ENCODE measurements at regions not wholly inside any gene's neighbourhood (a gene's known extent, or its start where the extent isn't known, plus 50 kb on each side); places are given as distances from the start of the nearest gene placed in this dataset.

DNA sequence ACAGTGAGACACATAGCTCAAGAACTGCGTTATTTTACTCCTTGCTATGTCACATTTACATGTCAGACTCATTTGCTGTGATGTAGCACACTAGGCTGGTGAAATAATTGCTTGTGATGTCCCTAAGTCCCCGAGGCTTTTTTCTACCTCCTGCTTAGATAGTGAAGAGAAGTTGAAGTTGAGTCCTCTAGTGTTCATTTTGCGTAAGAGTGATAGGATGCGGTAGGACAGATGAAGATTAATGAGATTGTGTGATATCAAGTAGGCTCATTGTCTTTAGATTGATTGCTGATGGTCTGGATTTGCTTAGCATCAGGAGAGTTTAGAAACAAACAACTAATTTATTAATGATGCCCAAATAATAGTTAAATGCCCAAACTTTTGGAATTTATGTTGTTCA is 173.6 kb upstream of the NUDT6 start:
- TF ChIP-seq, protein P1, sequence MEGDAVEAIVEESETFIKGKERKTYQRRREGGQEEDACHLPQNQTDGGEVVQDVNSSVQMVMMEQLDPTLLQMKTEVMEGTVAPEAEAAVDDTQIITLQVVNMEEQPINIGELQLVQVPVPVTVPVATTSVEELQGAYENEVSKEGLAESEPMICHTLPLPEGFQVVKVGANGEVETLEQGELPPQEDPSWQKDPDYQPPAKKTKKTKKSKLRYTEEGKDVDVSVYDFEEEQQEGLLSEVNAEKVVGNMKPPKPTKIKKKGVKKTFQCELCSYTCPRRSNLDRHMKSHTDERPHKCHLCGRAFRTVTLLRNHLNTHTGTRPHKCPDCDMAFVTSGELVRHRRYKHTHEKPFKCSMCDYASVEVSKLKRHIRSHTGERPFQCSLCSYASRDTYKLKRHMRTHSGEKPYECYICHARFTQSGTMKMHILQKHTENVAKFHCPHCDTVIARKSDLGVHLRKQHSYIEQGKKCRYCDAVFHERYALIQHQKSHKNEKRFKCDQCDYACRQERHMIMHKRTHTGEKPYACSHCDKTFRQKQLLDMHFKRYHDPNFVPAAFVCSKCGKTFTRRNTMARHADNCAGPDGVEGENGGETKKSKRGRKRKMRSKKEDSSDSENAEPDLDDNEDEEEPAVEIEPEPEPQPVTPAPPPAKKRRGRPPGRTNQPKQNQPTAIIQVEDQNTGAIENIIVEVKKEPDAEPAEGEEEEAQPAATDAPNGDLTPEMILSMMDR (IDR thresholded peaks at IDR 0.05), result peak in 1 of 3 experiments; percentile 14
- no peak for TF ChIP-seq POLR2A (IDR thresholded peaks at IDR 0.05)

Measured in testis (tissue), 2 donors.